Adrenal gland (tissue), 5 donors: ENCODE measurements at regions not wholly inside any gene's neighbourhood (a gene's known extent, or its start where the extent isn't known, plus 50 kb on each side); places are given as distances from the start of the nearest gene placed in this dataset.

Experiments
- CTCF ChIP-seq, 6 experiments: fragments of 450-650 bp in 4 of 6; fragments of 200-600 bp in 2 of 6; sonication (generic) in 1 of 6; IDR thresholded peaks; 1 replicate in 5 of 6; 2 replicates in 1 of 6; pipeline versions ENCODE4 v1.5.1 to v1.8.0; 2016 to 2021; ENCODE audit warnings: antibody characterized with exemption in 6 of 6, mild to moderate bottlenecking in 2 of 6, moderate library complexity in 1 of 6
- POLR2A ChIP-seq, 2 donors: fragments of 450-650 bp; IDR thresholded peaks; one replicate each; pipeline ENCODE4 v1.6.1; 2017; ENCODE audit warnings: antibody characterized with exemption in 2 of 2, mild to moderate bottlenecking in 2 of 2, moderate library complexity in 1 of 2
- donor health status: DM: no; HTN: no; CAD: no.

GRCh38 chr5:74198156-74198555, 442.4 kb downstream of the ENC1 start:
- no peak for TF ChIP-seq CTCF (IDR thresholded peaks at IDR 0.05)
- no peak for TF ChIP-seq POLR2A (IDR thresholded peaks at IDR 0.05)
